ENCODE measurements at regions not wholly inside any gene's neighbourhood (a gene's known extent, or its start where the extent isn't known, plus 50 kb on each side); places are given as distances from the start of the nearest gene placed in this dataset.

- peaks cover 4% of the 10 kb centered on the region for H3K9me3 Mint-ChIP-seq
- H3K36me3 Mint-ChIP-seq (ENCODE audit: low read depth) = no peaks in the 10 kb centered on the region
- no peak for DNase-seq (ENCODE audit: low read depth, low spot score)
- H3K27ac Mint-ChIP-seq (ENCODE audit: unreplicated experiment) = no peak overlapping the region
- no peak for TF ChIP-seq CTCF (conservative IDR thresholded peaks at IDR 0.05)
- no peak overlapping the region for H3K4me3 Mint-ChIP-seq
- no peaks in the 10 kb centered on the region for H3K27me3 Mint-ChIP-seq (ENCODE audit: low read depth)
- H3K4me1 Mint-ChIP-seq = no peaks in the 10 kb centered on the region
These were observed 77.4 kb downstream of the MSX2 start for GRCh38 chr5:174801798-174802197.

GRCh38 chr5:174800435-174800834 lies 76.1 kb downstream of the MSX2 start:
- H3K27ac Mint-ChIP-seq (ENCODE audit: unreplicated experiment) = no peak overlapping the region
- H3K36me3 Mint-ChIP-seq (ENCODE audit: low read depth) = no peaks in the 10 kb centered on the region
- peaks cover 2% of the 10 kb centered on the region for H3K27me3 Mint-ChIP-seq (ENCODE audit: low read depth)
- H3K4me3 Mint-ChIP-seq = no peak overlapping the region
- peaks cover 4% of the 10 kb centered on the region for H3K9me3 Mint-ChIP-seq
- TF ChIP-seq CTCF (conservative IDR thresholded peaks at IDR 0.05) = no peak
- no peak for DNase-seq (ENCODE audit: low read depth, low spot score)
- H3K4me1 Mint-ChIP-seq = no peaks in the 10 kb centered on the region

GRCh38 chr5:174799121-174799520 lies 74.7 kb downstream of the MSX2 start:
- peaks cover 6% of the 10 kb centered on the region for H3K27me3 Mint-ChIP-seq (ENCODE audit: low read depth)
- H3K27ac Mint-ChIP-seq (ENCODE audit: unreplicated experiment) = no peak overlapping the region
- no peak overlapping the region for H3K4me3 Mint-ChIP-seq
- H3K4me1 Mint-ChIP-seq = no peaks in the 10 kb centered on the region
- TF ChIP-seq CTCF (conservative IDR thresholded peaks at IDR 0.05) = no peak
- DNase-seq (ENCODE audit: low read depth, low spot score) = no peak
- H3K36me3 Mint-ChIP-seq (ENCODE audit: low read depth) = no peaks in the 10 kb centered on the region
- no peaks in the 10 kb centered on the region for H3K9me3 Mint-ChIP-seq

DNA sequence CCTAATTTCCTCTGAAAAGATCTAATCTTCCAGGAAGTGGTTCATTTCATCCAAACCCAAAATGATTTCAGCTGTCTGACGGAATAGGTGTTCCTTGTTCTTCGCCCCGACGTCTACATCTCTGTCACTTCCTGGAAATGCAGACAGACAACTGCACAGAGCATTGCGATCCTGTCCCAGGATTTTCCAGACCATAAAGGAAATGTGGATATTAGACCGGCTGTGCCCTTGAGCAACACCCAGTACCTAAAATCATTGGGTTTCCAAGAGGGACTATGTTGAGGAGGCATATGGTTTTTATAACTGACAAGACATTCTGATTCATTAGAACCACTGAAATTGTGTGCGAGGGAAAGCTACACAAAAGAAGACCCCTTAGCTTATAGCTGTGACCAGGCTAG lies 74.2 kb downstream of the MSX2 start:
- H3K4me1 Mint-ChIP-seq = no peaks in the 10 kb centered on the region
- peaks cover 6% of the 10 kb centered on the region for H3K27me3 Mint-ChIP-seq (ENCODE audit: low read depth)
- H3K27ac Mint-ChIP-seq (ENCODE audit: unreplicated experiment) = no peak overlapping the region
- H3K4me3 Mint-ChIP-seq = no peak overlapping the region
- no peaks in the 10 kb centered on the region for H3K9me3 Mint-ChIP-seq
- no peaks in the 10 kb centered on the region for H3K36me3 Mint-ChIP-seq (ENCODE audit: low read depth)
- TF ChIP-seq CTCF (conservative IDR thresholded peaks at IDR 0.05) = no peak
- no peak for DNase-seq (ENCODE audit: low read depth, low spot score)

GRCh38 chr5:174796711-174797192 lies 72.4 kb downstream of the MSX2 start:
- Mint-ChIP-seq H3K27me3 (ENCODE audit: low read depth) (peaks cover 6% of the 10 kb centered on the region), H3K4me1 (peaks cover 3% of the 10 kb centered on the region), H3K4me3 (no peak overlapping the region), H3K36me3 (ENCODE audit: low read depth) (no peaks in the 10 kb centered on the region), H3K9me3 (no peaks in the 10 kb centered on the region), H3K27ac (ENCODE audit: unreplicated experiment) (no peak overlapping the region)
- no peak for TF ChIP-seq CTCF (conservative IDR thresholded peaks at IDR 0.05)
- no peak for DNase-seq (ENCODE audit: low read depth, low spot score)

All from neural crest cell (in vitro differentiated cells).